ENCODE measurements at regions not wholly inside any gene's neighbourhood (a gene's known extent, or its start where the extent isn't known, plus 50 kb on each side); places are given as distances from the start of the nearest gene placed in this dataset.

DNA sequence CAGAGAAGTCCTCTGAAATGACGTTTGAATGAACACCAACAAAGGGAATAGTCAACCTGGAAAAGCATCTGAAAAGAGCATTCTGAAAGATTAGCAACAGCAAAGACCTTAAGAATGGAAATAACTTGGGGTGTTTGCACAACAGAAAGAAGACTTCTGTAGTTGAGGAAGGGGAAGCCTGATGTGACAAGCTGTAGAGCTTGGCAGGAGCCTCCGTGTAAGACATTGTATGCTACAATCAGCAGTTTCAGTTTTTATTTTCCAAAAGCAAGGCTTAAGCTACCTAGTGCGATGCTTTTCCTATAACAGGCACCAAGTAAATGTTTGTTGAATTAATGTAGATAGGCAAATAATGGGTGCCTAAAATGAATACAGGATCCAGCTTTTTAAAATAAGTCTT is 484.0 kb downstream of the SPRY1 start:
- TF ChIP-seq, protein P1, sequence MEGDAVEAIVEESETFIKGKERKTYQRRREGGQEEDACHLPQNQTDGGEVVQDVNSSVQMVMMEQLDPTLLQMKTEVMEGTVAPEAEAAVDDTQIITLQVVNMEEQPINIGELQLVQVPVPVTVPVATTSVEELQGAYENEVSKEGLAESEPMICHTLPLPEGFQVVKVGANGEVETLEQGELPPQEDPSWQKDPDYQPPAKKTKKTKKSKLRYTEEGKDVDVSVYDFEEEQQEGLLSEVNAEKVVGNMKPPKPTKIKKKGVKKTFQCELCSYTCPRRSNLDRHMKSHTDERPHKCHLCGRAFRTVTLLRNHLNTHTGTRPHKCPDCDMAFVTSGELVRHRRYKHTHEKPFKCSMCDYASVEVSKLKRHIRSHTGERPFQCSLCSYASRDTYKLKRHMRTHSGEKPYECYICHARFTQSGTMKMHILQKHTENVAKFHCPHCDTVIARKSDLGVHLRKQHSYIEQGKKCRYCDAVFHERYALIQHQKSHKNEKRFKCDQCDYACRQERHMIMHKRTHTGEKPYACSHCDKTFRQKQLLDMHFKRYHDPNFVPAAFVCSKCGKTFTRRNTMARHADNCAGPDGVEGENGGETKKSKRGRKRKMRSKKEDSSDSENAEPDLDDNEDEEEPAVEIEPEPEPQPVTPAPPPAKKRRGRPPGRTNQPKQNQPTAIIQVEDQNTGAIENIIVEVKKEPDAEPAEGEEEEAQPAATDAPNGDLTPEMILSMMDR (conservative IDR thresholded peaks at IDR 0.05), result no peak
- TF ChIP-seq ZFX (IDR thresholded peaks at IDR 0.05), result no peak
- no peak overlapping the region for H3K27ac ChIP-seq

DNA sequence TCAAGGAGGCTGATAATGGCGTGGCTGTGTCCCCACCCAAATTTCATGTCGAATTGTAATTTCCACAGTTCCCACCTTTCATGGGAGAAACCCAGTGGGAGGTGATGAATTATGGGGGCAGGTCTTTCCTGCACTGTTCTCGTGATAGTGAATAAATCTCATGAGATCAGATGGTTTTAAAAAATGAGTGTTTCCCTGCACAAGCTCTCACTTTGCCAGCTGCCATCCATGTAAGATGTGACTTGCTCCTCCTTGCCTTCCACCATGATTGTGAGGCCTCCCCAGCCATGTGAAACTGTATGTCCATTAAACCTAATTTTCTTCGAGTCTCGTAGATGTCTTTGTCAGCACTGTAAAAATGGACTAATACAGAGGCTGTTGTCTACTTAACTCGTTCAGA is 488.3 kb downstream of the SPRY1 start:
- no peak for TF ChIP-seq ZFX (IDR thresholded peaks at IDR 0.05)
- TF ChIP-seq, protein P1 (conservative IDR thresholded peaks at IDR 0.05), result no peak
- H3K27ac ChIP-seq, result no peak overlapping the region

DNA sequence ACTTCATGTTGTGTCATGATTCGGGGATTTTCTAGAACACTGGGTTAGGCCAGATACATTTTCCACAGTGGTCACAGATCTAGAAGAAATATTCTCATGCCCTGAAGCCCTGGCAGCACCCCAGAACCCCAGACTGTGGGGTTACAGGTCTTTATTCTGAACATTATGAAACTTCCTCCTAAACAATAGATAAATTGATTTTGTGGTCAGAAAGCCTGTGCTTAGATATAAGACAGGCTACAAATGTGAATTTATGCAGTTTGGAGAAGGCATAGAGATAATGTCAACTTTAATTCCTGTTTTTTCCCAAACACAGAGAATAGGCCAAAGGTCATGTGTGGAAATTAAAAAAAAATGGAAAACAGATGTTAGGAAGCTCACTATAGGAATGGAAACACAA is 492.9 kb downstream of the SPRY1 start:
- H3K27ac ChIP-seq, result no peak overlapping the region
- TF ChIP-seq, protein P1 (conservative IDR thresholded peaks at IDR 0.05), result no peak
- no peak for TF ChIP-seq ZFX (IDR thresholded peaks at IDR 0.05)

DNA sequence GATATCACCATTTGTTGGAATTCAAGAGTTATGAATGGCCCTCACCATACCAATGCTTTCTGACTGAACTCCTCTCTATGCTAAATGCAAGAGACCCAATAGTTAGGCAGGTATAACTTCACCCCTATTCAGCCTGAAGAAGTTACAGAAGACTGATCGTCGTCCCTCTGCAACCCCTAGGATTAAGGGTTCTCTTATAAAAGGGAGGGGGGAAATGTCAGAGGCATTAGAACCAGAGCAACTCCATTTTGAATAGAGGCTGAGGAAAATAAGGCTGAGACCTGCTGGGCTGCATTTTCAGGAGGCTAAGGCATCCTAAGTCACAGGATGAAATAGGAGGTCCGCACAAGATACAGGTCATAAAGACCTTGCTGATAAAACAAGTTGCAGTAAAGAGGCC is 494.3 kb downstream of the SPRY1 start:
- no peak for TF ChIP-seq ZFX (IDR thresholded peaks at IDR 0.05)
- TF ChIP-seq, protein P1 (conservative IDR thresholded peaks at IDR 0.05), result no peak
- H3K27ac ChIP-seq, result no peak overlapping the region

DNA sequence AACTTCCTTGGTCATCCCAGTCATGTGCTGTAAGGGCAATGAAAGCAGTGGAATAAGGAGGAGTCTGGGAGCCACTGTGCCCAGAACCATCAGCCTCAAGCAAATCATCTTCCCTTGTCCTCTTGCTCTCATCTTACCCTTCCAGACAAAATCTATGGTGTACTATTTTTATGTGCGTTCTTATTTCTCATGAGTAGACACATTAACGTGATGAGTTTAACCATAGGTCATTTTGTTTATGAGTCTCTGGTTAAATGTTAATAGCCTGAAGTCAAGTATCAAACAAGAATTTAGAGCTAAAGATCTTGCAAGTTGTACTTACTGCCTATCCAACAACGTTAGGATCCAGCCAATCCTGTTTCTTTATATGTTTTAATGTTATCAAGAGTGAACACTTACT is 495.3 kb downstream of the SPRY1 start:
- TF ChIP-seq, protein P1 (conservative IDR thresholded peaks at IDR 0.05), result no peak
- TF ChIP-seq ZFX (IDR thresholded peaks at IDR 0.05), result no peak
- no peak overlapping the region for H3K27ac ChIP-seq

DNA sequence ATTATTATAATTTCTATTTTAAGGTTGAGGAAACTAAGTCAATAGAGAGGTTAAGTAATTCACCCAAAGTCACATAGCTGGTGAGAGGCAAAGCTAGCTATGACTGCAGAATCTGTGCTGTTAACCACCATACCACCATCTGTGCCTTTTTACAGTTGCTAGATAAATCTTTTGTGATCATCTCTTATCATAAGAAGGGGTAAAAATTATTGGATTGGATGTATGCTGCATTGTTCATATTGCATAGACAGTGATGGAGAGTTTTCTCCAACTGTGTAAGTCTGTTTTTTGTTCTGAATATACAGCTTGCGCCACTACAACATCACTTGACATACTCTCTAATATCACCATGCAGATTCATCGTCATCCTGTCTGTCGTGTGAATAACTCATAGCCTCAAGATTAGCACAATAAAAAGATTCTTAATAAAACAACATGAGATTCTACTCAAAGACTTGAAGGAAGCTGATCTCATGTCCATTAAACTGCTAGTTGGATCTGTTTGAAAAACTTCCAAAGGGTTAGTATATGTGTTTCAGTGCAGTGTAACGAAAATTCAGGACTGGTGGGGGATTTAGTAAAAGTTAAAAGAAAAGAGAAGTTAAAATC is 495.9 kb downstream of the SPRY1 start:
- H3K27ac ChIP-seq, result no peak overlapping the region
- no peak for TF ChIP-seq ZFX (IDR thresholded peaks at IDR 0.05)
- TF ChIP-seq, protein P1 (conservative IDR thresholded peaks at IDR 0.05), result no peak

DNA sequence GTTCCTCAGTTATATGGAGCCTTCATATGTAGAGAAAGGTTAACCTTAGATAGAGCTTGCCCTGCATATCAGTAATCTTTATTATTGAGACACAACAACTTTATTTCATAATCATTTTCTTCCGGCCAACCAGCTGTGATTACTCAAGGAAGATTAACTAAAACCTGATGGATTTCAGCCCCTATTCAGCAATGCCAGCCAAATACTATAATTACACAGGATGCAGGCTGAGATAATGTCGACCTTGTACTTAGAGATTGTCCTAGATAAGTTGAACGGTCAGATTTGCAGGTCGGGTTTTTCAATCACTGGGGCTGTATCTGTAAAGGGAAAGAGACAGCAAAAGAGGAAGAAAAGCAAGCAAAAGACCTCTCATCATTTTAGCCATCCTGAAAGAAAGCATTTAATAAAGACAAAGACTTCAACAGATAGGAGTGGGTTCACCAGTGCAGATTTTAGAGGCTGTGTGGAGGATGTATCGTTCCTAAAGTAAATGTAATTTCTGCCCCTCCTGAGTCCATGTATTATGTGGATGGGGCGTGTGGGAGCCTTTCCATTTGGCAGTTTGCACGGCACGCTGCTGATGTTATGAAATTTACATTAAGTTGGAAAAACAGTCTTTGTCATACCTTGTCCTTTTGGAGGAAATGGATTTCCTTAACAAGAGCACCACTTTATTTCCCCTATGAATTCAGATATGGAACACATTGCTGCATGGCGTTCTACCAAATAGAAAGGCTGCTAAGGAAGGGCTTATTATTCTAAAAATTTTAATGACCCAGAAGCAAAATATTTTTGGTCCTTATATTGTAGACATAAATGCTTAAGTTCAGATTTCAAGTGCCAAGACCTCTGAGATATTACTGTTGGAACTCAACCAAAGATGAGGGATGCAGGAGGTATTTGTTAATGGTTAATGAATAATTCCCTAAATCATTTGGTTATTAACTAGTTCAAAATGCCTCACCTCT is 496.7 kb downstream of the SPRY1 start:
- H3K27ac ChIP-seq, result peak overlapping the region; percentile 25; the same call in 1 of the 2 replicates
- TF ChIP-seq, protein P1 (conservative IDR thresholded peaks at IDR 0.05), result no peak
- no peak for TF ChIP-seq ZFX (IDR thresholded peaks at IDR 0.05)
